Activated CD8-positive, alpha-beta T cell treated with anti-CD3 and anti-CD28 coated beads for 36 hours (primary cell): ENCODE measurements at regions not wholly inside any gene's neighbourhood (a gene's known extent, or its start where the extent isn't known, plus 50 kb on each side); places are given as distances from the start of the nearest gene placed in this dataset.

Source experiments
- ATAC-seq: fragments of 200-7000 bp; cut with Tn5 transposase; one replicate; pipeline ENCODE4 v1.10.0; 2021; ENCODE audit warnings: mild to moderate bottlenecking, moderate library complexity
- CTCF ChIA-PET: fragments of 350-600 bp; sonication (Branson Sonifier 250); formaldehyde crosslinking; loops from one replicate; lab custom pipeline; 2021; ENCODE audit warnings: antibody characterized with exemption; lab: Charles Lee
- POLR2A ChIA-PET: fragments of 350-600 bp; sonication (Branson Sonifier 250); formaldehyde crosslinking; loops from one replicate; lab custom pipeline; 2021; ENCODE audit warnings: antibody characterized with exemption; lab: Charles Lee
- DNase-seq: peaks from one replicate; pipeline ENCODE4 v3.0.0-alpha.2; 2020
- H3K27ac Mint-ChIP-seq: one replicate; pipeline ENCODE4 v1.8.0; 2021; ENCODE audit warnings: mild to moderate bottlenecking, mixed read lengths
- H3K27me3 Mint-ChIP-seq: one replicate; pipeline ENCODE4 v1.8.0; 2021; ENCODE audit warnings: mixed read lengths
- H3K36me3 Mint-ChIP-seq: one replicate; pipeline ENCODE4 v1.8.0; 2021; ENCODE audit warnings: low read depth, mixed read lengths
- H3K4me1 Mint-ChIP-seq: one replicate; pipeline ENCODE4 v1.8.0; 2021; ENCODE audit warnings: low read depth, mixed read lengths
- H3K4me3 Mint-ChIP-seq: one replicate; pipeline ENCODE4 v1.8.0; 2021; ENCODE audit warnings: mild to moderate bottlenecking, moderate library complexity, mixed read lengths
- H3K9me3 Mint-ChIP-seq: one replicate; pipeline ENCODE4 v1.8.0; 2021; ENCODE audit warnings: mixed read lengths
- intact Hi-C: fragments of 100-400 bp; cut with micrococcal nuclease; formaldehyde crosslinking; loops from one replicate; pipeline ENCODE4 v1.10.0; 2022
- TF ChIP-seq, protein P1 (sequence below): fragments of 200-600 bp; IDR thresholded peaks from one replicate; pipeline ENCODE4 v1.8.0; 2022; ENCODE audit warnings: antibody characterized with exemption, mild to moderate bottlenecking

DNA sequence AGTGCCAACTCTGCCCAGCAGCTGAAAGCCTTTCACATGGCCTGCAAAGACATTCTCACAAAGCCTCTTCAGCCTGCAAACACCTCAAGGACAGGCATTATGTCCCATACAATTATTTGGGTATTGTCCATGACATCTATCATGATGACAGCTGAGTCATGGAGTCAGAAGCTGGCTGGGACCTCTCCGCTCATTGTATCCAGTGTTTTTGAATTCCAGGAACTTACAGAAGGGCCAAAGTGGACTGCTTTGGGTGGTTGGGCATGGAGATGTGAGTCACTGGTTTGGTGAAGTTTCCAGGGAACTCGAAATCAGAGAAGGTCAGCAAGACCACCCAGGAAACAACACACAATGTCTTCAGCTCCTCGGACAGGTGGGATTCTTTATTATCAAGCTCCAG, 188.6 kb upstream of the CCL2 start:
- H3K4me1 Mint-ChIP-seq, result no peaks in the 10 kb centered on the region
- H3K4me3 Mint-ChIP-seq, result no peak overlapping the region
- H3K36me3 Mint-ChIP-seq, result no peaks in the 10 kb centered on the region
- DNase-seq (no peak), ATAC-seq (no peak)
- no peak overlapping the region for H3K27ac Mint-ChIP-seq
- ChIA-PET POLR2A (no interaction called here), CTCF (no interaction called here)
- H3K9me3 Mint-ChIP-seq, result no peaks in the 10 kb centered on the region
- TF ChIP-seq, protein P1, sequence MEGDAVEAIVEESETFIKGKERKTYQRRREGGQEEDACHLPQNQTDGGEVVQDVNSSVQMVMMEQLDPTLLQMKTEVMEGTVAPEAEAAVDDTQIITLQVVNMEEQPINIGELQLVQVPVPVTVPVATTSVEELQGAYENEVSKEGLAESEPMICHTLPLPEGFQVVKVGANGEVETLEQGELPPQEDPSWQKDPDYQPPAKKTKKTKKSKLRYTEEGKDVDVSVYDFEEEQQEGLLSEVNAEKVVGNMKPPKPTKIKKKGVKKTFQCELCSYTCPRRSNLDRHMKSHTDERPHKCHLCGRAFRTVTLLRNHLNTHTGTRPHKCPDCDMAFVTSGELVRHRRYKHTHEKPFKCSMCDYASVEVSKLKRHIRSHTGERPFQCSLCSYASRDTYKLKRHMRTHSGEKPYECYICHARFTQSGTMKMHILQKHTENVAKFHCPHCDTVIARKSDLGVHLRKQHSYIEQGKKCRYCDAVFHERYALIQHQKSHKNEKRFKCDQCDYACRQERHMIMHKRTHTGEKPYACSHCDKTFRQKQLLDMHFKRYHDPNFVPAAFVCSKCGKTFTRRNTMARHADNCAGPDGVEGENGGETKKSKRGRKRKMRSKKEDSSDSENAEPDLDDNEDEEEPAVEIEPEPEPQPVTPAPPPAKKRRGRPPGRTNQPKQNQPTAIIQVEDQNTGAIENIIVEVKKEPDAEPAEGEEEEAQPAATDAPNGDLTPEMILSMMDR, result no peak
- intact Hi-C loops, result no loop called here
- H3K27me3 Mint-ChIP-seq, result no peaks in the 10 kb centered on the region

- POLR2A ChIA-PET, result no interaction called here
- CTCF ChIA-PET, result no interaction called here
- DNase-seq, result no peak
- H3K36me3 Mint-ChIP-seq, result no peaks in the 10 kb centered on the region
- no peak overlapping the region for H3K4me3 Mint-ChIP-seq
- intact Hi-C loops, result no loop called here
- no peak for ATAC-seq
- TF ChIP-seq, protein P1, result no peak
- peaks cover 2% of the 10 kb centered on the region for H3K27me3 Mint-ChIP-seq
- no peaks in the 10 kb centered on the region for H3K4me1 Mint-ChIP-seq
- H3K27ac Mint-ChIP-seq, result no peak overlapping the region
- no peaks in the 10 kb centered on the region for H3K9me3 Mint-ChIP-seq
Observed at GRCh38 chr17:34067011-34067410, 188.1 kb upstream of the CCL2 start.

DNA sequence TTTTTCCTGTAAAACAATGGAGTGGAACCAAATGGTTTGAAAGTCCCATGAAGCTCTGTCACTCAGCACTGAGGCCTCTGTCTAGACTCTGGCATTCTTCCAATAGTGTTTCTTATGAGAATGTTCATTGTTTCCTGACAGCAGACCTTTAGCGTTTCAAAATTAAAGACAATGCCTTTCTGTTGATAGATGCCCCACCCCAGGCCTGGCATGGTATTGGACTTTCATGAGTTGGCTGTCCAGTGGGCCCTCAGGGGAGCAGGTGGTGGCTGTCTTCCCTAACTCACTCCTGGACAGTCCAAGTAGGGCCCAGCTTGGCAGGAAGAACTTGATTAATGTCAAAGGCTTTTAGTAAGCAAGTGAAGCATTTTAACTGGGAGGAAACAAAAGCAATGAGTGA, 186.5 kb upstream of the CCL2 start:
- intact Hi-C loops, result no loop called here
- no peaks in the 10 kb centered on the region for H3K36me3 Mint-ChIP-seq
- ATAC-seq, result no peak
- H3K27ac Mint-ChIP-seq, result no peak overlapping the region
- no peaks in the 10 kb centered on the region for H3K4me1 Mint-ChIP-seq
- H3K27me3 Mint-ChIP-seq, result peaks cover 2% of the 10 kb centered on the region
- H3K9me3 Mint-ChIP-seq, result no peaks in the 10 kb centered on the region
- ChIA-PET POLR2A (no interaction called here), CTCF (no interaction called here)
- TF ChIP-seq, protein P1, result no peak
- no peak for DNase-seq
- no peak overlapping the region for H3K4me3 Mint-ChIP-seq

DNA sequence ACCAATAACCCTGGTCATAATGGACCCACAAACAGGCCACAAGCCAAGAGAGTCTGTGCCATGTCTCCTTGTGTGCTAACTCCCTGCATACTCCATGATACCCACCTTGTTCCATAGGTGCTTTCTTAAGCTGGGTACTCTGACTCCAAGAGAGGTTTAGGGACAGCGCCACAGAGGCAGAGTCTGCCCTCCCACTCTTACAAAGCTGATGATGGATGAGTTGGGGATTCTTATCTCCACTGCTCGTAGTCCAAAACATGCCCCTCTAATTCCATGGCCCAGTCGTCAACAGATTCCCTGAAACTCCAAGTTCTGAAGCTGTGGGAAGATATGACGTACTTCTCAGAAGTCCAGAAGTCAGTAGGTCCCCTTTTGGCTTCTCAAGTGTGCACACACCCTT, 184.4 kb upstream of the CCL2 start:
- Mint-ChIP-seq H3K27ac (no peak overlapping the region), H3K36me3 (no peaks in the 10 kb centered on the region), H3K27me3 (peaks cover 2% of the 10 kb centered on the region), H3K4me1 (no peaks in the 10 kb centered on the region), H3K4me3 (no peak overlapping the region), H3K9me3 (no peaks in the 10 kb centered on the region)
- POLR2A ChIA-PET, result no interaction called here
- ATAC-seq, result no peak
- DNase-seq, result no peak
- TF ChIP-seq, protein P1, result no peak
- CTCF ChIA-PET, result no interaction called here
- intact Hi-C loops, result no loop called here

DNA sequence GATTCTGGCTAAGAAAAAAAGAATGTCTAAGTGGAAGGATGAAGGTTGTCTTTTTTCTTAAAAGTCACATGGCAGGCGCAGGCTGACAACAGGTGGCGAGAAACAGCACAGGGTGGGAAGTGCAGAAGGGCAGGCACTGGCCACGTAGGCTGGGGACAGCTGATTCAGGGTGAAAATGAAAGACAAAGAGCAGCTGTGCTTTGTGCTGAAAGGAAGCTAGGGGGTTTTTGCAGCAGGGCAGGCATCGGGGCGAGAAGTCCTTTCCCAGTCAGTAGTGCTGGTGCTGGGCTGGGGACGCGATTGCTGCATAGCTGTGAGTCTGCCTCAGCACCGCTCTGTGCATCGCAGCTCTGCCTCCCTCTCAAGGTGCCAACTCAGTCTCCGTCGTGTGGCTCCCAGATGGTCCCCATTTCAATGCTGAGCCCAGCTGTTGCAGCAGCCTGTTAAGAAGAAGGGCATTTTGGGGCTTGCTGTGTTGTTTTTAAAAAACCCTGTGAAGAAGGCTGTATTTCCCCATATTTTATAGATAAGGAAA, 183.1 kb upstream of the CCL2 start:
- Mint-ChIP-seq H3K9me3 (no peaks in the 10 kb centered on the region), H3K36me3 (no peaks in the 10 kb centered on the region), H3K27me3 (peaks cover 2% of the 10 kb centered on the region), H3K4me3 (no peak overlapping the region), H3K27ac (no peak overlapping the region), H3K4me1 (no peaks in the 10 kb centered on the region)
- DNase-seq (no peak), ATAC-seq (no peak)
- POLR2A ChIA-PET, result no interaction called here
- intact Hi-C loops, result no loop called here
- TF ChIP-seq, protein P1, result no peak
- CTCF ChIA-PET, result no interaction called here
